ENCODE measurements at regions not wholly inside any gene's neighbourhood (a gene's known extent, or its start where the extent isn't known, plus 50 kb on each side); places are given as distances from the start of the nearest gene placed in this dataset.

GRCh38 chr1:239924741-239925350 is 166.8 kb upstream of the FMN2 start (continued):
- TF ChIP-seq CHD7 (IDR thresholded peaks at IDR 0.05; ENCODE audit: insufficient replicate concordance, low read length) (no peak), RBBP5 (IDR thresholded peaks at IDR 0.05; ENCODE audit: borderline replicate concordance, low read depth, low read length) (no peak), KDM4A (IDR thresholded peaks at IDR 0.05; ENCODE audit: low read depth, low read length, severe bottlenecking) (no peak), CHD1 (IDR thresholded peaks at IDR 0.05; ENCODE audit: low read depth, low read length) (no peak), HDAC2 (IDR thresholded peaks at IDR 0.05; ENCODE audit: borderline replicate concordance in 1 of 2, low read depth in 2 of 2, low read length in 2 of 2) (no peak), SIX5 (IDR thresholded peaks at IDR 0.05; ENCODE audit: low read depth, low read length) (no peak), ZNF274 (IDR thresholded peaks at IDR 0.05; ENCODE audit: borderline replicate concordance, extremely low read depth, low read length) (no peak), EP300 (IDR thresholded peaks at IDR 0.05; ENCODE audit: borderline replicate concordance in 1 of 2, low read depth in 2 of 2, low read length in 2 of 2) (no peak), TCF12 (IDR thresholded peaks at IDR 0.05; ENCODE audit: low read depth, low read length) (no peak), SIN3A (conservative IDR thresholded peaks at IDR 0.05 in 1 of 2, IDR thresholded peaks at IDR 0.05 in 1 of 2; ENCODE audit: low read depth in 1 of 2, low read length in 2 of 2) (no peak)

All from H1 (cell line).